ENCODE measurements at regions not wholly inside any gene's neighbourhood (a gene's known extent, or its start where the extent isn't known, plus 50 kb on each side); places are given as distances from the start of the nearest gene placed in this dataset.

DNA sequence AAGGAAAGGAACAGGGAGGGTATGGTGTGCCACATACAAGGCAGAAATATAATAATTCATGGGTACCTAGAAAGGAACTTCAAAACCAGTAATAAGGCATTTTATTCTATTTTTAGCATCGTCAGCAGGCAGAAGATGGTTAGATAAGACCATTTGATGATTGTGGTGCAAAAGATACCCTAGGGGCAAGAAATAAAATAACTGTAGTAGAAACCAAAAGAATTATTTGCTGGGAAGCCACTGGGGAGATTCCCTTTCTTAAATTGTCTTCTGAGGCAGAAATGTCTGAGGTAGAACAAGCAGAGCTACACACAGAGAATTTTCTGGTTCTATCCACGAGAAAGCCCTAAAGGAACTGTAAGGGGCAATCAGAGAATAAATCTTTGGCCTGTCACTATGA, 64.3 kb upstream of the PCGF5 start:
- Histone ChIP-seq H3K4me3 (ENCODE audit: low read length) (no peak overlapping the region), H3K36me3 (ENCODE audit: control insufficient read depth, low read depth, low read length) (no peaks in the 10 kb centered on the region), H3K9me3 (ENCODE audit: control insufficient read depth, low read depth, low read length) (no peaks in the 10 kb centered on the region), H3K27ac (ENCODE audit: low read length) (no peak overlapping the region), H3K27me3 (ENCODE audit: control insufficient read depth, insufficient read depth, low read length) (peaks cover 24% of the 10 kb centered on the region), H3K4me1 (ENCODE audit: control insufficient read depth, low read depth, low read length) (no peaks in the 10 kb centered on the region), H3K9ac (ENCODE audit: low read length) (no peak overlapping the region)

DNA sequence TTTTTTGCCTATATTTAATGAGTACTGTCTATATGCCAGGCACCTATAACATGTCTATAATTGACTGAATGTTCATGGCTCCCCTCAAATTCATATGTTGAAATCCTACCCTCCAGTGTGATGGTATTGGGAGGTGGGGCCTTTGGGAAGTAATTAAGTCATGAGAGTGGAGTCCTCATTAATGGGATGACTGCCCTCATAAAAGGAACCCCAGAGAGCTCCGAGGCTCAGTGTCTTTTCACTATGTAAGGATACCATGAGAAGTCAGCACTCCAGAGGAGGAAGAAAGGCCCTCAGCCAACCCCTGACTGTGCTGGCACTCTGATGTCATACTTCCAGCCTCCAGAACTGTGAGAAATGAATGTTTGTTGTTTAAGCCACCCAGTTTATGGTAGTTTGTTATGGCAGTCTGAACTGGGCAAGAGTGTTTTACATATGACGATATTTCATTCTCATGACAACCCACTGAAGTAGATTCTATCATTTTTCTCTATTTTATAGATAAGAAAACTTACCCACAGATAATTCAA, 61.1 kb upstream of the PCGF5 start:
- H3K27me3 ChIP-seq (ENCODE audit: control insufficient read depth, insufficient read depth, low read length): peaks cover 49% of the 10 kb centered on the region

DNA sequence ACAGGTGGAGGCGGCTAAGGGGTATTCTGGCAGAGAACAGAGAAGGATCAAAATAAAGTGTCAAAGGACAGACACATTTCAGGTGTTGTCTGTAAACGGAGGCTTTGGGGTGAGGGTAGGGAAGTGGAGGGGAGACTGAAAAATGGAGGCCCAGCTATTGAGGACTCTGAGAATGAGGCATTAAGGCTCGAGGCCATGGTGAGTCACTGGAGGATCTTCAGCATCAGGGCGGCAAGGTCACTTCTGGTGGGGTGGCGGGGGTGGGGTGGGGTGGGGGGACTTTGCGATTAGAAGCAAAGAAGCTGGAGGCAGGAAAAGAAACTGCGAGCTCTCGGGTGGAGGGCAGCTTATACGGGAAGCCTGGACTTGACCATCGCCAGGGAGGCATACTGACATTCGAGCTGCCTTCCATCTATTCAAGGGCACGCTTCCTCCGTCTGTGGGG, 58.4 kb upstream of the PCGF5 start:
- H3K4me1 ChIP-seq (ENCODE audit: control insufficient read depth, low read depth, low read length): peaks cover 4% of the 10 kb centered on the region
- H3K4me3 ChIP-seq (ENCODE audit: low read length): peak overlapping the region; percentile 52
- peaks cover 77% of the 10 kb centered on the region for H3K27me3 ChIP-seq (ENCODE audit: control insufficient read depth, insufficient read depth, low read length)
- no peak overlapping the region for H3K9ac ChIP-seq (ENCODE audit: low read length)
- no peaks in the 10 kb centered on the region for H3K36me3 ChIP-seq (ENCODE audit: control insufficient read depth, low read depth, low read length)
- no peaks in the 10 kb centered on the region for H3K9me3 ChIP-seq (ENCODE audit: control insufficient read depth, low read depth, low read length)
- H3K27ac ChIP-seq (ENCODE audit: low read length): no peak overlapping the region

More for the DNA sequence above, 61.1 kb upstream of the PCGF5 start:
- H3K27ac ChIP-seq (ENCODE audit: low read length): no peak overlapping the region
- H3K4me1 ChIP-seq (ENCODE audit: control insufficient read depth, low read depth, low read length): peaks cover 4% of the 10 kb centered on the region
- H3K9ac ChIP-seq (ENCODE audit: low read length): no peak overlapping the region
- H3K9me3 ChIP-seq (ENCODE audit: control insufficient read depth, low read depth, low read length): no peaks in the 10 kb centered on the region
- H3K36me3 ChIP-seq (ENCODE audit: control insufficient read depth, low read depth, low read length): no peaks in the 10 kb centered on the region
- H3K4me3 ChIP-seq (ENCODE audit: low read length): no peak overlapping the region

DNA sequence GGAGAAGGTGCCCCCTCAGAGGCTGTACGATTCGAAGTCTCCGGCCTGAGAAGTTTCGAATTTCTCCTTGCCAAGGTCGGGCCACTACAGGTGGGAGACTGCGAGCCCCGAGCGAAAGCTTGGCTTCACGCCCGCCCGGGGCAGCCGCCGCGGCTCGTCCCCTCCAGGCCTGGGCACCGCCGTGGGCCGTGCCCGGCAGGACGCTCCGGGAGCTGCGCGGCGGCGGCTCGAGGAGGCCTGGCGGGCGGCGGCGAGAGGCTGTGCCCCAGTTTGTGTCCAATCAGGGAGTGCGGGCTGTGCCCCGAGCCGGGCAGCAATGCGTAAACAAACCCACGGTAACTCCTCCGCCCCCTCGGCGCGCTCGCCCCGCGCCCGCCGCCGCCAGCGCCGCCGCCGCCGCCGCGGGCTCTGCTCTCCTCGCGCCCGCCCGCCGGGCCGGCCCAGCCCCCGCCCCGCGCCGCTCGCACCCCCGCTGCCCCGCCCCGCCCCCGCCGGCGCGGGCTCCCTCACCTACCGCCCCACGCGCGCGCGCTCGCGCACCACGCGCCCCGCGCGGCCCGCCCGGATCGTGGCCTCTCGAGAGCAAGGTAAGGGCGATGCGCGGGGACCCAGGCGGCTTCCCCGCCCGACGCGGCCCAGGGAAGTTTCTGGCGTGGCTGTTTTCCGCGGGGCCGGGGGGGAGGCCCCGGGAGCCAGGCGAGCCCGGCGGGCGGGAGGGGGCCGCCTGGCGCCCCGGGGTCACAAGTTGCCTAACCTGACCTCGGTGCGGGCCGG, 57.8 kb upstream of the PCGF5 start:
- H3K27me3 ChIP-seq (ENCODE audit: control insufficient read depth, insufficient read depth, low read length): peaks cover 83% of the 10 kb centered on the region
- no peak overlapping the region for H3K9ac ChIP-seq (ENCODE audit: low read length)
- peak overlapping the region; percentile 62 for H3K4me3 ChIP-seq (ENCODE audit: low read length)
- H3K9me3 ChIP-seq (ENCODE audit: control insufficient read depth, low read depth, low read length): no peaks in the 10 kb centered on the region
- peaks cover 4% of the 10 kb centered on the region for H3K4me1 ChIP-seq (ENCODE audit: control insufficient read depth, low read depth, low read length)
- no peak overlapping the region for H3K27ac ChIP-seq (ENCODE audit: low read length)
- no peaks in the 10 kb centered on the region for H3K36me3 ChIP-seq (ENCODE audit: control insufficient read depth, low read depth, low read length)

DNA sequence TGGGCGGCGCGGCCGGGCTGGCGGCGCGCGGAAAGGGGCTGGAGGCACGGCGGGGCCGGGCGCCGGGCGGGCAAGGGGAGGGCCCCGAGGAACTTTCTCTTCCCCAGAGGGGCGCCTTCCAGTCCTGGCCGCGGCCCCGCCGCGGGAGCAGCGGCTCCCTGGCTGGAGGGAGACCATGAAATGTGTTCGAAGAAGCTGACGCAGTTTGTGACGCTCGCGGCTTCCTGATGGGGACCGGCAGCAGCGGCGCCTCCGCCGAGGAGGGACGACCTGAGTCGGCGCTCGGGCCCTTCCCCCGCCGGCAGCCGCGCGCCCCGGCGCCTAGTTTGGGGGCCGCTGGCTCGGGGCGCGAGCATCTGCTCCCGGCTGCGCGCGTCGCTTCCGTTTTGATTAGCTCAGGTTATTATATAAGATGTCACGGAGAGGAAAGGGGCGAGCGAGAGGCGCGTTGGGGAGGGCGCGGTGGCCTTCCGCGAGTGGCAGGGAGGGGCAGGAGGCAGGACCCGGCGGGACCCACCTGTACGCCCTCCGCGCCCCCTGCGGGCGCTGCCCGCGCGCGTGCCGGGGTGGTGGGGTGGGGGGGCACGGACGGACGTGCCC, 57.1 kb upstream of the PCGF5 start:
- Histone ChIP-seq H3K4me3 (ENCODE audit: low read length) (peak overlapping the region; percentile 62), H3K9ac (ENCODE audit: low read length) (no peak overlapping the region), H3K27me3 (ENCODE audit: control insufficient read depth, insufficient read depth, low read length) (peaks cover 85% of the 10 kb centered on the region), H3K36me3 (ENCODE audit: control insufficient read depth, low read depth, low read length) (no peaks in the 10 kb centered on the region), H3K4me1 (ENCODE audit: control insufficient read depth, low read depth, low read length) (peaks cover 4% of the 10 kb centered on the region), H3K9me3 (ENCODE audit: control insufficient read depth, low read depth, low read length) (no peaks in the 10 kb centered on the region), H3K27ac (ENCODE audit: low read length) (no peak overlapping the region)

DNA sequence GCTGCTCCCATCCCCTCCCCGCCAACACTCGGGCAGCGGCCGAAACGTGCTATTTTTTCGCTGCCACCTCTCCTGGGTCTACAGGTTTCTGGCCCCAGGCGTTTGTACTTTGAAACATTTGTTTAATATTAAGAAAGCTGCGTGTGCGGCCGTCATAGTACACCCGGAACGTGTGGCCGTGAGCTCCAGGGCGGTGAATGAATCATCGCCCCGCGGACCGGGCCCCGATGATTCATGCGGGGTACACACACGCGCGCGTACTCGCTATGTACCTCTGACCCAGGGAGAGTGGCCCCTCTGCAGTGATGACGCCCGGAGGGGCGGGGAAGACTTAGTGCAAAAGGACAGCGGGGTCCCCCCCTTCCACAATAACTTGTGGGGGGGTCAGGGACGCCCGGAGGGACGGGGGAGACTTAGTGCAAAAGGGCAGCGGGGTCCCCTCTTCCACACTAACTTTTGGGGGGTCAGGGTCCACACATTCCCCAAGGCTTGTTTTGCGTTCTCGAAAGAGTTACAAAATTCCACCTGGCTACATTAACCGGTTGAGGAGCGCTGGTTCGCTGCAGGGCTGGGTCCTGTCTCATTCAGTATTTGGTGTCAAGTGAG, 56.5 kb upstream of the PCGF5 start:
- H3K9me3 ChIP-seq (ENCODE audit: control insufficient read depth, low read depth, low read length): no peaks in the 10 kb centered on the region
- no peak overlapping the region for H3K9ac ChIP-seq (ENCODE audit: low read length)
- H3K4me3 ChIP-seq (ENCODE audit: low read length): peak overlapping the region; percentile 62
- no peaks in the 10 kb centered on the region for H3K36me3 ChIP-seq (ENCODE audit: control insufficient read depth, low read depth, low read length)
- peaks cover 4% of the 10 kb centered on the region for H3K4me1 ChIP-seq (ENCODE audit: control insufficient read depth, low read depth, low read length)
- no peak overlapping the region for H3K27ac ChIP-seq (ENCODE audit: low read length)
- H3K27me3 ChIP-seq (ENCODE audit: control insufficient read depth, insufficient read depth, low read length): peaks cover 81% of the 10 kb centered on the region

DNA sequence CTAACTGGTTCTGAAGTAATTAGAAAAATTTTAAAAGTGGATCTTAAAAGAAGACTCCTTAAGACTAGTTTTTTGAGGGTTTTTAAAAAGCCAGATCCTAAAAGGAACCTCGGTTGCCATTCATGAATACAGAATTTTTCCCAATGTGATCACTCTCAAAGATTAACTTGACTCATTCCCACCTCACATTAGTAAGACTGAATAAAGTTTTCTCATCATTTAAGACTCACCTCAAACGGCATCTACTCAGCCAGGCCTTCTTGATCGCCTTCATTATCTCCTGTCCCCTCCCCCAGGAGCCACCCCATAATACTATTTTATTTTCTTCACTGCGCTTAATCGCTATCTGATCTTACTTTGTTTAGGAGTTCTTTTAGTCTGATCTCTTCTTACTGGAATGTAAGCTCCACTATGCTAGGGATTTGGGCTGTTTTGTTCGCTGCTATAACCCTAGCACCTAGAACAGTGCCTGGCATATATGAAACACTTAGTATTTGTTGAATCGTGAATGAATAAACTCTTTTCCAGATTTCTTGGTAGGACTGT, 55.9 kb upstream of the PCGF5 start:
- Histone ChIP-seq H3K9ac (ENCODE audit: low read length) (no peak overlapping the region), H3K36me3 (ENCODE audit: control insufficient read depth, low read depth, low read length) (no peaks in the 10 kb centered on the region), H3K27ac (ENCODE audit: low read length) (no peak overlapping the region), H3K4me1 (ENCODE audit: control insufficient read depth, low read depth, low read length) (peaks cover 4% of the 10 kb centered on the region), H3K4me3 (ENCODE audit: low read length) (no peak overlapping the region), H3K9me3 (ENCODE audit: control insufficient read depth, low read depth, low read length) (no peaks in the 10 kb centered on the region), H3K27me3 (ENCODE audit: control insufficient read depth, insufficient read depth, low read length) (peaks cover 79% of the 10 kb centered on the region)

DNA sequence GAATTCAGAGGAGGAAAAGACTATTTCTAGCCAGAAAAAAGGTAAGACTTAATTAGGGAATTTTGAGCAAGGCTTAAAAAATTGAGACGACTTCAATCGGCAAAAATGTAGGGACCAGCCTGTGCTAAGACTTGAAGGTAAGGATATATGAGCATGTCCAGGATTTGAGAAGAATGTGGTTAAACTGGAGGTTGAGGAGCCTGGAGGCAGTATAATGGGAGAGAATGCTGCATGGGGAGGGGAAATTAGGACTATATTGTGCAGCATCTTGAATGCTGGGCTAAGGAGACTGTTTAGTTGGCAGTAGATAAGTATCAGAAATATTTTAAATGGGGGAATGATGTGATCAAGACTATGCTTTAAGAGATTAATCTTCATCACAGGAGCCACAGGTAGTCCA, 53.1 kb upstream of the PCGF5 start:
- Histone ChIP-seq H3K4me3 (ENCODE audit: low read length) (no peak overlapping the region), H3K36me3 (ENCODE audit: control insufficient read depth, low read depth, low read length) (no peaks in the 10 kb centered on the region), H3K9ac (ENCODE audit: low read length) (no peak overlapping the region), H3K4me1 (ENCODE audit: control insufficient read depth, low read depth, low read length) (peaks cover 4% of the 10 kb centered on the region), H3K9me3 (ENCODE audit: control insufficient read depth, low read depth, low read length) (no peaks in the 10 kb centered on the region), H3K27me3 (ENCODE audit: control insufficient read depth, insufficient read depth, low read length) (peaks cover 51% of the 10 kb centered on the region), H3K27ac (ENCODE audit: low read length) (no peak overlapping the region)

DNA sequence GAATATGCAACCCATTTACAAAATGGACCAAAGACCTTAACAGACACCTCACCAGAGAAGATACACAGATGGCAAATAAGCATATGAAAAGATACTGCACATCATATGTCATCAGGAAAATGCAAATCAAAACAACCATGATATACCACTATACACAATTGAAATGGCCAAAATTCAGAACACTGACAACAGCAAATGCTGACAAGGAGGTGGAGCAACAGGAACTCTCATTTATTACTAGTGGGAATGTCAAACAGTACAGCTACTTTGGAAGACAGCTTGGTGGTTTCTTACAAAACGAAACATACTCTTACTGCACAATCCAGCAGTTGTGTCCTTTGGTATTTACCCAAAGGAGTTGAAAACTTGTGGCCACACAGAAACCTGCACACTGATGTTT, 50.0 kb upstream of the PCGF5 start:
- H3K4me1 ChIP-seq (ENCODE audit: control insufficient read depth, low read depth, low read length): no peaks in the 10 kb centered on the region
- H3K4me3 ChIP-seq (ENCODE audit: low read length): no peak overlapping the region
- no peak overlapping the region for H3K27ac ChIP-seq (ENCODE audit: low read length)
- H3K9me3 ChIP-seq (ENCODE audit: control insufficient read depth, low read depth, low read length): no peaks in the 10 kb centered on the region
- no peak overlapping the region for H3K9ac ChIP-seq (ENCODE audit: low read length)
- no peaks in the 10 kb centered on the region for H3K36me3 ChIP-seq (ENCODE audit: control insufficient read depth, low read depth, low read length)
- H3K27me3 ChIP-seq (ENCODE audit: control insufficient read depth, insufficient read depth, low read length): peaks cover 26% of the 10 kb centered on the region

Measured in iPS-18a (cell line).